ENCODE measurements at regions not wholly inside any gene's neighbourhood (a gene's known extent, or its start where the extent isn't known, plus 50 kb on each side); places are given as distances from the start of the nearest gene placed in this dataset.

DNA sequence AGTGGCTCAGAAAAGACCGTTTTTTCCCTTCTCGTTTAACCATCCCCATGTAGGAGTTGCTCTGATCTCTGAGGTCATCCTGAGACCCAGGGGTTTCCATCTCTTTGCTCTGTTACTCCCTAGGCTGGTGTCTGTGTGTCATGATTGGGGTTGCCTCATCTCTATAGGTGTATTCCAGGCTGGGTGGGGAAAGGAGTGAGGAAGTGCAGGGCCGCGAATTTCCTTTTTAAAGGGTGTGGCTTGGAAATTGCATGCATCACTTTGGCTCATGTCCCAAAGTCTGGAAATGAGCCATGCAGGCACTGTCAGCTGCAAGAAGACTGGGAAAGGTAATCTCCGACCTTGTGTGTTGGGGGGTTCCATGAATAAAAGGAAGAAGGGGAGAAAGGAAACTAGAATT, 201.9 kb downstream of the AACS start:
- DNase-seq, result no peak
- peaks cover 0 to 7% (median 2%) of the 10 kb centered on the region in 4 donors for H3K9me3 ChIP-seq
- H3K4me1 ChIP-seq, result no peaks in the 10 kb centered on the region
- no peak overlapping the region for H3K4me3 ChIP-seq
- TF ChIP-seq POLR2AphosphoS5 (IDR thresholded peaks at IDR 0.05) (no peak), EP300 (IDR thresholded peaks at IDR 0.05) (no peak), POLR2A (IDR thresholded peaks at IDR 0.05) (no peak)
- TF ChIP-seq, protein P1, sequence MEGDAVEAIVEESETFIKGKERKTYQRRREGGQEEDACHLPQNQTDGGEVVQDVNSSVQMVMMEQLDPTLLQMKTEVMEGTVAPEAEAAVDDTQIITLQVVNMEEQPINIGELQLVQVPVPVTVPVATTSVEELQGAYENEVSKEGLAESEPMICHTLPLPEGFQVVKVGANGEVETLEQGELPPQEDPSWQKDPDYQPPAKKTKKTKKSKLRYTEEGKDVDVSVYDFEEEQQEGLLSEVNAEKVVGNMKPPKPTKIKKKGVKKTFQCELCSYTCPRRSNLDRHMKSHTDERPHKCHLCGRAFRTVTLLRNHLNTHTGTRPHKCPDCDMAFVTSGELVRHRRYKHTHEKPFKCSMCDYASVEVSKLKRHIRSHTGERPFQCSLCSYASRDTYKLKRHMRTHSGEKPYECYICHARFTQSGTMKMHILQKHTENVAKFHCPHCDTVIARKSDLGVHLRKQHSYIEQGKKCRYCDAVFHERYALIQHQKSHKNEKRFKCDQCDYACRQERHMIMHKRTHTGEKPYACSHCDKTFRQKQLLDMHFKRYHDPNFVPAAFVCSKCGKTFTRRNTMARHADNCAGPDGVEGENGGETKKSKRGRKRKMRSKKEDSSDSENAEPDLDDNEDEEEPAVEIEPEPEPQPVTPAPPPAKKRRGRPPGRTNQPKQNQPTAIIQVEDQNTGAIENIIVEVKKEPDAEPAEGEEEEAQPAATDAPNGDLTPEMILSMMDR (IDR thresholded peaks at IDR 0.05), result no peak
- WGBS, 5 donors, result 68 to 79% (median 75%) methylated on average over 5 of the region's 5 CpGs
- no peak overlapping the region for H3K27ac ChIP-seq
- intact Hi-C loops (cut with DNase I; ENCODE audit: low total_unique reads), result no loop called here
- H3K27me3 ChIP-seq, result peaks cover 0 to 7% (median 0%) of the 10 kb centered on the region in 3 donors
- H3K36me3 ChIP-seq, result no peaks in the 10 kb centered on the region

DNA sequence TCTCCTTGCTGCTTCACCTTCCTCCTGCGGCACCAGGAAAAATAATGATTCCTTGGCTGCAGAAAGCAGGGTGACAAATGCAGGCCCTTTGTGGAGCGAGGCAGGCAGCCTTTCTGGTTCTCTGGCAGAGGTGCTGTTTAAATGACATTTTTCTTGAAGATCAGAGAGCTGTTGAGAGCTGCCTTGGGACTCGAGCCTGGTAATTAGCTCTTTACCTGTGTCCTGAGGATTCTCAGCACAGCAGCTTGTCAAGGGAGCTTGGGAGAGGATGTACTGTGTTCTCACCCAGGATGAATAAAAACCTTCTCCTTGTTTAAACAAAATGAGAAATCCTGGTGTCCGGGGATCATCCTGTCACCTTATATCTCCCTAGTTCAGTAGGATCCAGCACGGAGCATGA, 204.0 kb downstream of the AACS start:
- DNase-seq, result no peak
- WGBS, 5 donors, result 53 to 65% (median 62%) methylated on average over 5 of the region's 5 CpGs
- Histone ChIP-seq H3K9me3 (peaks cover 0 to 2% (median 0%) of the 10 kb centered on the region in 4 donors), H3K27me3 (peaks cover 0 to 7% (median 0%) of the 10 kb centered on the region in 3 donors), H3K4me3 (no peak overlapping the region), H3K27ac (no peak overlapping the region), H3K4me1 (no peaks in the 10 kb centered on the region), H3K36me3 (no peaks in the 10 kb centered on the region)
- TF ChIP-seq POLR2A (IDR thresholded peaks at IDR 0.05) (no peak), EP300 (IDR thresholded peaks at IDR 0.05) (no peak), POLR2AphosphoS5 (IDR thresholded peaks at IDR 0.05) (no peak)
- TF ChIP-seq, protein P1 (IDR thresholded peaks at IDR 0.05), result no peak
- intact Hi-C loops (cut with DNase I; ENCODE audit: low total_unique reads), result no loop called here

DNA sequence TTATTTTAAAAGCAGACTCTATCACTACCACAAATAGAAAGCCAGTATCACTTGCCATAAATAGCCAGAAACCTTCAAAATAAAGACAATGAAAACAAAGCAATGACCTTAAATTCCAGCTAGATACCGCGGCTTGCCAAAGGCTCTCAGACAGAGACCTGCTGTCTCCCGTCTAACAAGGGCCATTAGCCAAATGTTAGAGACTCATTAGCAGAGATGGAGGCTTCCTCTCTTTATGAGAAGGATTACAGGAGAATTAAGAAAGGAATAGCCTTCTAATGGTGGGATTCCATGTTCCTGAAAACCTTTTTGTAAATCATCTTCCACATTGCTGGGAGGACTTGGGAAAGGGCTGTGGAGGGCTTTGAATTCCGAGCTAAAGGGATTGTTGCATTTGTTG, 206.7 kb downstream of the AACS start:
- no peaks in the 10 kb centered on the region for H3K4me1 ChIP-seq
- H3K36me3 ChIP-seq, result no peaks in the 10 kb centered on the region
- DNase-seq, result no peak
- no peak overlapping the region for H3K27ac ChIP-seq
- intact Hi-C loops (cut with DNase I; ENCODE audit: low total_unique reads), result no loop called here
- no peak overlapping the region for H3K4me3 ChIP-seq
- no peaks in the 10 kb centered on the region for H3K9me3 ChIP-seq
- H3K27me3 ChIP-seq, result peaks cover 0 to 7% (median 0%) of the 10 kb centered on the region in 3 donors
- TF ChIP-seq, protein P1 (IDR thresholded peaks at IDR 0.05), result no peak
- TF ChIP-seq POLR2AphosphoS5 (IDR thresholded peaks at IDR 0.05) (no peak), EP300 (IDR thresholded peaks at IDR 0.05) (no peak), POLR2A (IDR thresholded peaks at IDR 0.05) (no peak)
- 45 to 58% (median 55%) methylated on average over 4 of the region's 4 CpGs for WGBS, 5 donors

DNA sequence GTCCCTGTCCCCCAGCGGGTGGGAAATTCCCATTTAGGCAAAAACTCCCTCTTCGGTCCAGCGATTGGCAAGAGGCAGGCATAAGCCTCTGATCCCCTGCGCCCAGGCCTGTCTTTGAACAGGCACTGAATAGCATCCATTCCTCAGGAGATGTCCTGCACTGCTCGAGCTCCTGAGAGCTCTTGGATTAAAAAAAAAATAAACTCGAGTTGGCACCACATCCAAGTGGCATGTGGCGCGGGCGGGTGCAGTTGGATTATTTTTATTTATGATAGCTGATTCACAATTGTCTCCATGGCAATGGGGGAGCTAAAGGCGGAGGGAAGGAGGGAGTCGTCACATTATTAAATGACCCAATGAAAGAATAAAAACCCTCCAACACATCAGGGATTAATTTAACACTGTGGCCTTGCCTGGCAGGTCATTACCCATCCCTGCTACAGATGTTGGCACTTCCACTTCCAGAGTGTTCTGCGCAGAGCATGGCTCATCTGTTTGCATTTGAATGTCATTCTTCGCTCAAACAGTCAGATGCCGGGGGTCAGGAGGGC, 207.2 kb downstream of the AACS start:
- Histone ChIP-seq H3K4me3 (no peak overlapping the region), H3K36me3 (no peaks in the 10 kb centered on the region), H3K27me3 (peaks cover 0 to 7% (median 0%) of the 10 kb centered on the region in 3 donors), H3K4me1 (no peaks in the 10 kb centered on the region), H3K27ac (no peak overlapping the region), H3K9me3 (no peaks in the 10 kb centered on the region)
- intact Hi-C loops (cut with DNase I; ENCODE audit: low total_unique reads), result no loop called here
- no peak for TF ChIP-seq POLR2A (IDR thresholded peaks at IDR 0.05)
- TF ChIP-seq EP300 (IDR thresholded peaks at IDR 0.05), result no peak
- TF ChIP-seq POLR2AphosphoS5 (IDR thresholded peaks at IDR 0.05), result no peak
- TF ChIP-seq, protein P1 (IDR thresholded peaks at IDR 0.05), result no peak
- 81 to 88% (median 85%) methylated on average over 14 of the region's 14 CpGs for WGBS, 5 donors
- no peak for DNase-seq

Data from stomach (tissue), 8 donors.